ENCODE measurements at regions not wholly inside any gene's neighbourhood (a gene's known extent, or its start where the extent isn't known, plus 50 kb on each side); places are given as distances from the start of the nearest gene placed in this dataset.
"Not testable (repeated sequence)": the region's sequence is repeated elsewhere in the genome, so short reads cannot be mapped to it uniquely, and the experiment has no call there.

DNA sequence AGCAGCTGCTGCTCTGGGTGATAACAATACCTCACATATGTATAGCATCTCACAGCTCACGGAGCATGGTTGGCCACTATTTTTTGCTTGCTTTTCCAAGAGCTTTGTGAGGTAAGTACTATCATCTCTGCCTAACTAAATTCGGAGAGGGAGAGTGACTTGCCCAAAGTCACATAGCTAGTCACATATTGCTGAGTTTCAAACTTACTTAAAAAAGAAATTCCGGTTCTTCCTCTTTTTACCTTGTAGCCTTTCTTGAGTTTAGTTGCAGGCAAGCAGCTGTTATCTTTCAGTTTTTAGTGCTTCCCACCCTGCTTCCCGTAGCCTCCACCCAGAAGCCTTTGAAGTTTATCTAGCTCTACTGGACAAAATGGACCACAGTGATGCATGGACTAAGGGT, 309.2 kb downstream of the PDCD6IP start:
- H3K9ac ChIP-seq = no peak overlapping the region
- no peak overlapping the region for H3K27ac ChIP-seq
- H3K36me3 ChIP-seq (ENCODE audit: insufficient read depth) = no peaks in the 10 kb centered on the region
- H3K4me3 ChIP-seq (IDR thresholded peaks at IDR 0.05; ENCODE audit: insufficient read depth, low read depth, low read length) = no peak overlapping the region
- H3K4me1 ChIP-seq (ENCODE audit: low read depth, poor library complexity, severe bottlenecking) = no peaks in the 10 kb centered on the region
- no peak for TF ChIP-seq CTCF (conservative IDR thresholded peaks at IDR 0.05; ENCODE audit: low read depth, low read length)
- H4K20me1 ChIP-seq (ENCODE audit: insufficient read depth) = no peaks in the 10 kb centered on the region
- H3K4me2 ChIP-seq = no peak overlapping the region
- no peak overlapping the region for H2AFZ ChIP-seq (ENCODE audit: low read depth)
- no peaks in the 10 kb centered on the region for H3K79me2 ChIP-seq (ENCODE audit: insufficient read depth, low read depth)
- no peaks in the 10 kb centered on the region for H3K27me3 ChIP-seq (ENCODE audit: insufficient read depth, low read depth)

GRCh38 chr3:34109021-34109420, 310.6 kb downstream of the PDCD6IP start:
- H3K4me2 ChIP-seq = no peak overlapping the region

GRCh38 chr3:34109846-34110245, 311.4 kb downstream of the PDCD6IP start:
- Histone ChIP-seq H3K4me1 (ENCODE audit: low read depth, poor library complexity, severe bottlenecking) (no peaks in the 10 kb centered on the region), H3K4me3 (IDR thresholded peaks at IDR 0.05; ENCODE audit: insufficient read depth, low read depth, low read length) (no peak overlapping the region), H2AFZ (ENCODE audit: low read depth) (no peak overlapping the region), H3K27ac (no peak overlapping the region), H3K79me2 (ENCODE audit: insufficient read depth, low read depth) (no peaks in the 10 kb centered on the region), H3K36me3 (ENCODE audit: insufficient read depth) (no peaks in the 10 kb centered on the region), H3K9ac (no peak overlapping the region), H3K4me2 (no peak overlapping the region), H3K27me3 (ENCODE audit: insufficient read depth, low read depth) (no peaks in the 10 kb centered on the region), H4K20me1 (ENCODE audit: insufficient read depth) (no peaks in the 10 kb centered on the region)
- no peak for TF ChIP-seq CTCF (conservative IDR thresholded peaks at IDR 0.05; ENCODE audit: low read depth, low read length)

More at GRCh38 chr3:34109021-34109420, 310.6 kb downstream of the PDCD6IP start:
- no peak overlapping the region for H2AFZ ChIP-seq (ENCODE audit: low read depth)
- TF ChIP-seq CTCF (conservative IDR thresholded peaks at IDR 0.05; ENCODE audit: low read depth, low read length) = no peak
- no peaks in the 10 kb centered on the region for H3K27me3 ChIP-seq (ENCODE audit: insufficient read depth, low read depth)
- H3K36me3 ChIP-seq (ENCODE audit: insufficient read depth) = no peaks in the 10 kb centered on the region
- no peaks in the 10 kb centered on the region for H4K20me1 ChIP-seq (ENCODE audit: insufficient read depth)
- H3K79me2 ChIP-seq (ENCODE audit: insufficient read depth, low read depth) = no peaks in the 10 kb centered on the region
- H3K9ac ChIP-seq = no peak overlapping the region
- H3K4me1 ChIP-seq (ENCODE audit: low read depth, poor library complexity, severe bottlenecking) = no peaks in the 10 kb centered on the region
- no peak overlapping the region for H3K4me3 ChIP-seq (IDR thresholded peaks at IDR 0.05; ENCODE audit: insufficient read depth, low read depth, low read length)
- H3K27ac ChIP-seq = no peak overlapping the region

DNA sequence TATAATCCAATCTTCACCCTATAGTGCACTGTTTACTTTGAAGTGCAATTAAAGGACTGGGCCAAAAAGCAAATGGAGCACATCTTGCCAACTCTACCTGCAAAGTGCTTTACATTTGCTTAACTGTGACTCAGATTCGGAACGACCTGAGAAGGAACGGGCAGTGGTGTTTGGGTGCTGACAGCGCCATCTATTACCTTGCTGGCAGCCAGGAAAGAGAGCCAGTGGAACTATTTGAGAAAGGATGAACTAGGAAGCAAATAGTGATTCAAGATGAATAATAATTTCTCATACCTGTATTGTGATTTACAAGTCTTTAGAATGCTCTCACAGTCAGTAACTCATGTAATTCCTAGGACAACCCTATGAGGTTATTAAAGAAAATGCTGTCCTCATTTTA, 312.9 kb downstream of the PDCD6IP start:
- H3K27me3 ChIP-seq (ENCODE audit: insufficient read depth, low read depth) = no peaks in the 10 kb centered on the region
- no peak overlapping the region for H3K4me2 ChIP-seq
- no peaks in the 10 kb centered on the region for H3K4me1 ChIP-seq (ENCODE audit: low read depth, poor library complexity, severe bottlenecking)
- no peaks in the 10 kb centered on the region for H3K36me3 ChIP-seq (ENCODE audit: insufficient read depth)
- no peak overlapping the region for H3K9ac ChIP-seq
- no peak for TF ChIP-seq CTCF (conservative IDR thresholded peaks at IDR 0.05; ENCODE audit: low read depth, low read length)
- no peak overlapping the region for H3K27ac ChIP-seq
- no peak overlapping the region for H2AFZ ChIP-seq (ENCODE audit: low read depth)
- no peak overlapping the region for H3K4me3 ChIP-seq (IDR thresholded peaks at IDR 0.05; ENCODE audit: insufficient read depth, low read depth, low read length)
- no peaks in the 10 kb centered on the region for H3K79me2 ChIP-seq (ENCODE audit: insufficient read depth, low read depth)
- no peaks in the 10 kb centered on the region for H4K20me1 ChIP-seq (ENCODE audit: insufficient read depth)

DNA sequence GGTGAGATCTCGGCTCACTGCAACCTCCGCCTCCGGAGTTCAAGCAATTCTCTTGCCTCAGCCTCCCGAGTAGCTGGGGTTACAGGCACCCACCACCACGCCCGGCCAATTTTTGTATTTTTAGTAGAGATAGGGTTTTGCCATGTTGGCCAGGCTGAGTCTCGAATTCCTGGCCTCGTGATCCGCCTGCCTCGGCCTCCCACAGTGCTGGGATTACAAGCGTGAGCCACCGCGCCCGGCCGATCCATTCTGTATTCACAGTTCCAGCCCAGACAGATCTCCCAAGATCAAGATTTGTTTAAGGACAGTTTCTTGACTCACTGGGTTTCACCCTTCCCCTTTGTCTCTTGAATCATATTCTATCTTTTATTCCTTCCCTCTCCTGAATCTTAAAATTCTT, 313.8 kb downstream of the PDCD6IP start:
- not testable (repeated sequence) for H3K27me3 ChIP-seq (ENCODE audit: insufficient read depth, low read depth); H3K4me1 ChIP-seq (ENCODE audit: low read depth, poor library complexity, severe bottlenecking); H3K4me3 ChIP-seq (IDR thresholded peaks at IDR 0.05; ENCODE audit: insufficient read depth, low read depth, low read length); H3K36me3 ChIP-seq (ENCODE audit: insufficient read depth); H3K27ac ChIP-seq; H3K79me2 ChIP-seq (ENCODE audit: insufficient read depth, low read depth); H4K20me1 ChIP-seq (ENCODE audit: insufficient read depth); H3K9ac ChIP-seq; H2AFZ ChIP-seq (ENCODE audit: low read depth); H3K4me2 ChIP-seq

All from KMS-11 (cell line).